Neural cell (in vitro differentiated cells): ENCODE measurements at regions not wholly inside any gene's neighbourhood (a gene's known extent, or its start where the extent isn't known, plus 50 kb on each side); places are given as distances from the start of the nearest gene placed in this dataset.

Experiments
- CTCF ChIP-seq: fragments of 450-650 bp; IDR thresholded peaks from 2 replicates; pipeline ENCODE4 v1.5.1; 2014; ENCODE audit warnings: antibody characterized with exemption, mild to moderate bottlenecking, moderate library complexity; ENCODE audit not compliant: poor library complexity, severe bottlenecking
- POLR2AphosphoS5 ChIP-seq: IDR thresholded peaks from 2 replicates; pipeline ENCODE4 v1.6.1; 2012
- RAD21 ChIP-seq: fragments of 450-650 bp; conservative IDR thresholded peaks from 2 replicates; pipeline ENCODE4 v1.6.1; 2014; ENCODE audit warnings: antibody characterized with exemption, mild to moderate bottlenecking, moderate library complexity
- REST ChIP-seq: IDR thresholded peaks from 2 replicates; pipeline ENCODE4 v1.6.1; 2012; ENCODE audit warnings: borderline replicate concordance
- SMC3 ChIP-seq: fragments of 450-650 bp; conservative IDR thresholded peaks from 2 replicates; pipeline ENCODE4 v1.6.1; 2014; ENCODE audit warnings: antibody characterized with exemption, mild to moderate bottlenecking, moderate library complexity; ENCODE audit not compliant: poor library complexity

- TF ChIP-seq CTCF (no peak), POLR2AphosphoS5 (peak; percentile 73), RAD21 (peak; percentile 50), SMC3 (peak; percentile 14), REST (peak; percentile 80)
Observed at GRCh38 chr2:239756790-239757760, 268.1 kb downstream of the NDUFA10 start.
